ENCODE measurements at regions not wholly inside any gene's neighbourhood (a gene's known extent, or its start where the extent isn't known, plus 50 kb on each side); places are given as distances from the start of the nearest gene placed in this dataset.

- no peak overlapping the region for H3K4ac ChIP-seq (ENCODE audit: low read depth, low read length)
- no peak overlapping the region for H2AK5ac ChIP-seq (ENCODE audit: low read depth, low read length)
- no peak overlapping the region for H2BK20ac ChIP-seq (ENCODE audit: low read depth, low read length)
- 0 out of 2 replicates have a peak, but pooled peaks cover 2% of the 10 kb centered on the region for H3K9me3 ChIP-seq (ENCODE audit: control insufficient read depth, insufficient read depth, low read length)
- in situ Hi-C loops (cut with MboI; ENCODE audit: low sequenced_read_pairs), result no loop called here
- no TSS peak for BruUV-seq (replicated peaks)
- H2AFZ ChIP-seq (replicated peaks; ENCODE audit: low read length, poor library complexity), result no peak overlapping the region
- no peak overlapping the region for H3K4me2 ChIP-seq (ENCODE audit: low read depth, low read length)
- H3K56ac ChIP-seq (ENCODE audit: extremely low read depth, insufficient read depth, low read length), result no peak overlapping the region
- H3K4me1 ChIP-seq (ENCODE audit: control insufficient read depth, insufficient read depth, low read length), result no peaks in the 10 kb centered on the region
- H3K27me3 ChIP-seq (ENCODE audit: control insufficient read depth, insufficient read depth, low read length), result peaks cover 1% of the 10 kb centered on the region; the same call in 1 of the 2 replicates
- H4K5ac ChIP-seq (ENCODE audit: low read depth, low read length), result no peak overlapping the region
- no peak overlapping the region for H2BK15ac ChIP-seq (ENCODE audit: low read depth, low read length)
- H3K18ac ChIP-seq (ENCODE audit: low read depth, low read length), result no peak overlapping the region
- H3K36me3 ChIP-seq (ENCODE audit: control insufficient read depth, insufficient read depth, low read length), result no peaks in the 10 kb centered on the region
- no peak overlapping the region for H3K4me3 ChIP-seq (ENCODE audit: insufficient read depth, low read depth, low read length)
- dilution Hi-C loops (cut with HindIII; ENCODE audit: low sequenced_read_pairs, unreplicated experiment), result no loop called here
- no peak overlapping the region for H2BK120ac ChIP-seq (ENCODE audit: low read depth, low read length)
- intact Hi-C loops (cut with micrococcal nuclease), result no loop called here
- TF ChIP-seq RFX5 (IDR thresholded peaks at IDR 0.05; ENCODE audit: low read depth, low read length) (no peak), CEBPB (IDR thresholded peaks at IDR 0.05; ENCODE audit: low read depth, low read length) (no peak), BHLHE40 (IDR thresholded peaks at IDR 0.05; ENCODE audit: low read depth, low read length) (no peak), MAFK (IDR thresholded peaks at IDR 0.05; ENCODE audit: low read depth, low read length) (no peak), SMC3 (IDR thresholded peaks at IDR 0.05; ENCODE audit: low read depth, low read length) (no peak)
- no CpG with 5 or more reads among the region's 2 CpGs for whole genome bisulfite sequencing, 2 experiments (ENCODE audit: extremely low coverage in 2 of 2, insufficient read length in 1 of 2)
- H4K91ac ChIP-seq (ENCODE audit: insufficient read depth, low read depth, low read length), result no peak overlapping the region
- H3K27ac ChIP-seq (ENCODE audit: insufficient read depth, low read length), result no peak overlapping the region
- DNase-seq, result no peak
- H3K9me1 ChIP-seq (ENCODE audit: insufficient read depth, low read length), result no peaks in the 10 kb centered on the region; the same call in 1 of the 2 replicates
- H4K20me1 ChIP-seq (ENCODE audit: insufficient read depth, low read length), result no peaks in the 10 kb centered on the region
- no peak overlapping the region for H4K8ac ChIP-seq (ENCODE audit: low read depth in 2 of 2, low read length in 2 of 2)
- no peak overlapping the region for H3K23ac ChIP-seq (ENCODE audit: low read depth, low read length)
- H3K9ac ChIP-seq (ENCODE audit: low read depth, low read length), result no peak overlapping the region
- no peak overlapping the region for H2AK9ac ChIP-seq (replicated peaks; ENCODE audit: low read depth, low read length, poor library complexity)
- POLR2A ChIA-PET (ENCODE audit: unreplicated experiment), result interaction anchor here (0.6 kb wide), 1 partner anchor 98 kb away, joined by 4 read pairs; no protein-coding TSS in a partner anchor
- no peaks in the 10 kb centered on the region for H3K79me1 ChIP-seq (ENCODE audit: low read depth in 1 of 2, low read length in 2 of 2)
- ATAC-seq (ENCODE audit: low read depth), result no peak
- no peak overlapping the region for H2BK5ac ChIP-seq (ENCODE audit: low read depth, low read length, poor library complexity, severe bottlenecking)
- CTCF ChIA-PET, result interaction anchor here (0.7 kb wide), 1 partner anchor 153 kb away, joined by 3 read pairs; no protein-coding TSS in a partner anchor
- no peak overlapping the region for H3K14ac ChIP-seq (replicated peaks; ENCODE audit: low read depth, low read length)
Measured at GRCh38 chr18:56542476-56542875, 95.9 kb downstream of the TXNL1 start.

Data from IMR-90 (cell line).